ENCODE measurements at regions not wholly inside any gene's neighbourhood (a gene's known extent, or its start where the extent isn't known, plus 50 kb on each side); places are given as distances from the start of the nearest gene placed in this dataset.

DNA sequence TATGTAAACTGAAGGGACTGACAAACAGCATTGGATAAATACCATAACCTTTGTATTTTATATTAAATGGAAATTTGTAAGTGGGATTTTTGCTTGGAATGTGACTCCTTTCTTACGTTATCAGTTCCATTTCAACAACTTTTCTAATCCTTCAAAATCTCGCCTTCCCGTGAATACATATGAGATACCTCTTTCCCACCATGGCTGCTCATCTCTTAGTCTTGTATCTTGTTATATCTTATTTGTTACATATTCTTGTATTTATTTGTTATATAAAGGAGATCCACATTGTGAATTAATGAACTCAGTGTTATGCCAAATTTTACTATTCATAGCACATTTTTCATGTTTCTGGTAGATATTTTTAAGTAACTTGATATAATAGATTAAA is 623.7 kb downstream of the MCTP2 start:
- no peaks in the 10 kb centered on the region for H3K9me3 ChIP-seq (ENCODE audit: low read depth, low read length, poor library complexity, severe bottlenecking)
- no peaks in the 10 kb centered on the region for H3K4me1 ChIP-seq (ENCODE audit: insufficient read depth, low read length, poor library complexity, severe bottlenecking)
- ChIA-PET CTCF (no interaction called here), POLR2A (ENCODE audit: low non-redundant PET) (no interaction called here)
- TF ChIP-seq EZH2 (IDR thresholded peaks at IDR 0.05; ENCODE audit: borderline replicate concordance, low read depth, low read length, poor library complexity, severe bottlenecking) = no peak
- no peak for TF ChIP-seq CTCF (conservative IDR thresholded peaks at IDR 0.05; ENCODE audit: low read depth, low read length)
- no peak overlapping the region for H3K27ac ChIP-seq (ENCODE audit: low read depth, low read length, poor library complexity, severe bottlenecking)
- BruUV-seq (replicated peaks) = no TSS peak
- H3K4me3 ChIP-seq (ENCODE audit: low read depth, low read length, poor library complexity, severe bottlenecking) = no peak overlapping the region
- no peaks in the 10 kb centered on the region for H3K36me3 ChIP-seq (ENCODE audit: insufficient read depth, low read length, poor library complexity, severe bottlenecking)
- intact Hi-C loops (cut with micrococcal nuclease; ENCODE audit: unreplicated experiment) = no loop called here
- no peak for DNase-seq (ENCODE audit: low spot score)
- H3K27me3 ChIP-seq (replicated peaks; ENCODE audit: insufficient read depth, low read depth, low read length, poor library complexity) = no peaks in the 10 kb centered on the region

GRCh38 chr15:94855409-94856266 is 624.3 kb downstream of the MCTP2 start:
- no peak overlapping the region for H3K27ac ChIP-seq (ENCODE audit: low read depth, low read length, poor library complexity, severe bottlenecking)
- no peak overlapping the region for H3K4me3 ChIP-seq (ENCODE audit: low read depth, low read length, poor library complexity, severe bottlenecking)
- no TSS peak for BruUV-seq (replicated peaks)
- no peaks in the 10 kb centered on the region for H3K4me1 ChIP-seq (ENCODE audit: insufficient read depth, low read length, poor library complexity, severe bottlenecking)
- no peaks in the 10 kb centered on the region for H3K36me3 ChIP-seq (ENCODE audit: insufficient read depth, low read length, poor library complexity, severe bottlenecking)
- POLR2A ChIA-PET (ENCODE audit: low non-redundant PET) = no interaction called here
- TF ChIP-seq CTCF (conservative IDR thresholded peaks at IDR 0.05; ENCODE audit: low read depth, low read length) (no peak), EZH2 (IDR thresholded peaks at IDR 0.05; ENCODE audit: borderline replicate concordance, low read depth, low read length, poor library complexity, severe bottlenecking) (no peak)
- intact Hi-C loops (cut with micrococcal nuclease; ENCODE audit: unreplicated experiment) = no loop called here
- no peak for DNase-seq (ENCODE audit: low spot score)
- no peaks in the 10 kb centered on the region for H3K9me3 ChIP-seq (ENCODE audit: low read depth, low read length, poor library complexity, severe bottlenecking)
- H3K27me3 ChIP-seq (replicated peaks; ENCODE audit: insufficient read depth, low read depth, low read length, poor library complexity) = no peaks in the 10 kb centered on the region
- CTCF ChIA-PET = no interaction called here

DNA sequence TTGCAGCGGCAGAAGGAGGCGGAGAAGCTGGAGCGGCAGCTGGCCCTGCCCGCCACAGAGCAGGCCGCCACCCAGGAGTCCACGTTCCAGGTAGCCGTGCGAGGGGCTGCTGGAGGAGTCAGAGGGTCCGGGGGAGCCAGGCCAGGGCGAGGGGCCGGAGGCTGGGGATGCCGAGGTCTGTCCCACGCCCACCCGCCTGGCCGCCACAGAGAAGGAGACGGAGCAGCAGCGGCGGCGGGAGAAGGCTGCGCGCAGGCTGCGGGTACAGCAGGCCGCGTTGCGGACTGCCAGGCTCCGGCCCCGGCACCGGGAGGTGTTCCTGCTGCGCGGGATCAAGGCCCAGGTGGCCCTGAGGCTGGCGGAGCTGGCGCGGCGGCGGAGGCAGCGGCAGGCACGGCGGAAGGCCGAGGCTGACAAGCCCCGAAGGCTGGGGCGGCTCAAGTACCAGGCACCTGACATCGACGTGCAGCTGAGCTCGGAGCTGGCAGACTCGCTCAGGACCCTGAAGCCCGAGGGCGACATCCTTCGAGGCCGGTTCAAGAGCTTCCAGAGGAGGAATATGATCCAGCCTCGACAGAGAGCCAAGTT is 625.0 kb downstream of the MCTP2 start:
- intact Hi-C loops (cut with micrococcal nuclease; ENCODE audit: unreplicated experiment) = no loop called here

More for the DNA sequence above, 625.0 kb downstream of the MCTP2 start:
- BruUV-seq (replicated peaks) = no TSS peak
- H3K4me1 ChIP-seq (ENCODE audit: insufficient read depth, low read length, poor library complexity, severe bottlenecking) = no peaks in the 10 kb centered on the region
- ChIA-PET CTCF (no interaction called here), POLR2A (ENCODE audit: low non-redundant PET) (no interaction called here)
- H3K9me3 ChIP-seq (ENCODE audit: low read depth, low read length, poor library complexity, severe bottlenecking) = no peaks in the 10 kb centered on the region
- no peaks in the 10 kb centered on the region for H3K36me3 ChIP-seq (ENCODE audit: insufficient read depth, low read length, poor library complexity, severe bottlenecking)
- no peaks in the 10 kb centered on the region for H3K27me3 ChIP-seq (replicated peaks; ENCODE audit: insufficient read depth, low read depth, low read length, poor library complexity)
- no peak for DNase-seq (ENCODE audit: low spot score)
- H3K27ac ChIP-seq (ENCODE audit: low read depth, low read length, poor library complexity, severe bottlenecking) = no peak overlapping the region
- TF ChIP-seq EZH2 (IDR thresholded peaks at IDR 0.05; ENCODE audit: borderline replicate concordance, low read depth, low read length, poor library complexity, severe bottlenecking) = no peak
- TF ChIP-seq CTCF (conservative IDR thresholded peaks at IDR 0.05; ENCODE audit: low read depth, low read length) = no peak
- no peak overlapping the region for H3K4me3 ChIP-seq (ENCODE audit: low read depth, low read length, poor library complexity, severe bottlenecking)
